Ishikawa (cell line): ENCODE measurements at regions not wholly inside any gene's neighbourhood (a gene's known extent, or its start where the extent isn't known, plus 50 kb on each side); places are given as distances from the start of the nearest gene placed in this dataset.

ENCODE experiments used
- CEBPB ChIP-seq: IDR thresholded peaks from 2 replicates; pipeline ENCODE4 v1.6.1; 2012
- CREB1 ChIP-seq: IDR thresholded peaks from 2 replicates; pipeline ENCODE4 v1.6.1; 2012; ENCODE audit warnings: low read depth
- EGR1 ChIP-seq: IDR thresholded peaks from 2 replicates; pipeline ENCODE4 v1.6.1; 2012
- EP300 ChIP-seq: IDR thresholded peaks from 2 replicates; pipeline ENCODE4 v1.6.1; 2012; ENCODE audit warnings: borderline replicate concordance
- FOXM1 ChIP-seq: IDR thresholded peaks from 2 replicates; pipeline ENCODE4 v1.6.1; 2012; ENCODE audit warnings: low read depth, borderline replicate concordance
- MAX ChIP-seq: IDR thresholded peaks from 2 replicates; pipeline ENCODE4 v1.6.1; 2012
- NFIC ChIP-seq: IDR thresholded peaks from 2 replicates; pipeline ENCODE4 v1.6.1; 2012
- RAD21 ChIP-seq: IDR thresholded peaks from 2 replicates; pipeline ENCODE4 v1.6.1; 2012; ENCODE audit warnings: low read depth
- REST ChIP-seq: IDR thresholded peaks from 2 replicates; pipeline ENCODE4 v1.6.1; 2012; ENCODE audit warnings: low read depth, mild to moderate bottlenecking
- TAF1 ChIP-seq: IDR thresholded peaks from 2 replicates; pipeline ENCODE4 v1.6.1; 2012; ENCODE audit warnings: low read depth, mild to moderate bottlenecking
- TCF12 ChIP-seq: IDR thresholded peaks from 2 replicates; pipeline ENCODE4 v1.6.1; 2012; ENCODE audit warnings: low read depth
- TEAD4 ChIP-seq: IDR thresholded peaks from 2 replicates; pipeline ENCODE4 v1.6.1; 2012
- YY1 ChIP-seq: IDR thresholded peaks from 2 replicates; pipeline ENCODE4 v1.6.1; 2012; ENCODE audit warnings: low read depth
- ZBTB7A ChIP-seq: IDR thresholded peaks from 2 replicates; pipeline ENCODE4 v1.6.1; 2012; ENCODE audit warnings: low read depth
- TF ChIP-seq, protein P1 (sequence below): IDR thresholded peaks from 2 replicates; pipeline ENCODE4 v1.6.1; 2012

DNA sequence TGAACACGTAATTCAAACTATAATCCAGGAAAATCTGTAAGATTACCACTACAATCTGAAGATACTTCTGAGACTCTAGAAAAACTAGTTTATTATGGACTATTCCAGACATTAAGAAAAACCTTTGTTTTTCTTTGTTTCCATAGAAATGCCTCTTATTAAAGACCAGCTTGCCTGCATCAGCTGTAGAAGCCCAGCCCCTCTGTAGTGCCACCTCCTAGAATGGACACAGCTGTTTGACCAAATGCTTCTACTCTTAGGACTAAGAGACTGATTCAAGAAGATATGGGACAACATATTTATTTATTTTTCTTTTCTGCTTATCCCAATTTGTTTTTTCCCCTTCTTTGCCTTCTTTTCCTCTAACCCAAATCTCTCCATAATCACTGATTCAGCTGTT lies 93.8 kb downstream of the CXCL12 start:
- TF ChIP-seq RAD21 = no peak
- TF ChIP-seq FOXM1 = no peak
- TF ChIP-seq TEAD4 = no peak
- TF ChIP-seq, protein P1, sequence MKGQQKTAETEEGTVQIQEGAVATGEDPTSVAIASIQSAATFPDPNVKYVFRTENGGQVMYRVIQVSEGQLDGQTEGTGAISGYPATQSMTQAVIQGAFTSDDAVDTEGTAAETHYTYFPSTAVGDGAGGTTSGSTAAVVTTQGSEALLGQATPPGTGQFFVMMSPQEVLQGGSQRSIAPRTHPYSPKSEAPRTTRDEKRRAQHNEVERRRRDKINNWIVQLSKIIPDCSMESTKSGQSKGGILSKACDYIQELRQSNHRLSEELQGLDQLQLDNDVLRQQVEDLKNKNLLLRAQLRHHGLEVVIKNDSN = no peak
- no peak for TF ChIP-seq ZBTB7A
- TF ChIP-seq YY1 = no peak
- TF ChIP-seq REST = no peak

GRCh38 chr10:44289125-44289524 lies 95.8 kb downstream of the CXCL12 start:
- TF ChIP-seq FOXM1 = no peak
- TF ChIP-seq TCF12 = no peak
- no peak for TF ChIP-seq TEAD4
- TF ChIP-seq EP300 = no peak
- TF ChIP-seq CREB1 = no peak
- TF ChIP-seq NFIC = no peak
- TF ChIP-seq, protein P1 = no peak
- no peak for TF ChIP-seq MAX

DNA sequence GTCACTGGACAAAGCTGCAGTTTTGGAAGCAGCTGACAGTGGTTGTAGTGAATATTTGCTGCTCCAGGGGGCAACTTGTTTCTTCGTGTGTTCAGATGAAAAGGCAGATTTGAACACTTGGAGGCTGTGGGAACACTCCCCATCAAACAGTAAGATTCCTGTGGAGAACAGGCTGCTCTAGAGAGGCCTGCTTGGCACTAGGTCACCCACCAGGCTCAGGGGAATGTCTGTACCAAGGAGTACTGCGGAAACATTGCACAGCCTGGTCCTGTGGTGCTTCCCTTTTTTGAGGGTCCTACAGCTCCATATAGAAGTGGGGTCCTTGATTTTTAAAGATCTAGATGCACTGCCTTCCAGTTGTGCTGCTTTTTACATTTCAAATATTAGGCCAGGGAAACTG lies 97.5 kb downstream of the CXCL12 start:
- no peak for TF ChIP-seq MAX
- no peak for TF ChIP-seq EGR1
- no peak for TF ChIP-seq TAF1
- no peak for TF ChIP-seq CREB1
- no peak for TF ChIP-seq FOXM1
- no peak for TF ChIP-seq ZBTB7A
- no peak for TF ChIP-seq TEAD4
- no peak for TF ChIP-seq TCF12
- TF ChIP-seq, protein P1 = no peak
- no peak for TF ChIP-seq REST
- TF ChIP-seq CEBPB = no peak
- TF ChIP-seq EP300 = no peak
- TF ChIP-seq NFIC = no peak
- no peak for TF ChIP-seq YY1
- TF ChIP-seq RAD21 = no peak

GRCh38 chr10:44284198-44285084 lies 100.5 kb downstream of the CXCL12 start:
- no peak for TF ChIP-seq RAD21
- TF ChIP-seq, protein P1 = no peak
- no peak for TF ChIP-seq CEBPB
- no peak for TF ChIP-seq TCF12
- TF ChIP-seq FOXM1 = no peak
- TF ChIP-seq MAX = no peak
- TF ChIP-seq REST = no peak
- no peak for TF ChIP-seq CREB1
- no peak for TF ChIP-seq TEAD4
- TF ChIP-seq NFIC = no peak
- no peak for TF ChIP-seq TAF1
- TF ChIP-seq YY1 = no peak
- TF ChIP-seq EGR1 = no peak
- TF ChIP-seq ZBTB7A = no peak
- no peak for TF ChIP-seq EP300
